Right atrium auricular region (tissue), 2 donors: ENCODE measurements at regions not wholly inside any gene's neighbourhood (a gene's known extent, or its start where the extent isn't known, plus 50 kb on each side); places are given as distances from the start of the nearest gene placed in this dataset.

ENCODE experiments used
- DNase-seq: peaks from one replicate; pipeline ENCODE4 v3.0.0-alpha.2; 2019; ENCODE audit warnings: low spot score
- H3K27ac ChIP-seq, 2 donors: fragments of 200-600 bp; sonication (generic); 1 replicate in 1 of 2; 2 replicates in 1 of 2; pipeline ENCODE4 v1.5.1; 2016 to 2019
- H3K27me3 ChIP-seq, 2 donors: fragments of 200-600 bp; sonication (generic); one replicate each; pipeline versions ENCODE4 v1.5.1 to v1.6.0; 2017 to 2019
- H3K36me3 ChIP-seq: fragments of 200-600 bp; sonication (generic); one replicate; pipeline ENCODE4 v1.5.1; 2016
- H3K4me1 ChIP-seq, 2 donors: fragments of 200-600 bp; sonication (generic); one replicate each; pipeline versions ENCODE4 v1.5.1 to v1.6.0; 2017 to 2019
- H3K4me3 ChIP-seq, 2 donors: fragments of 200-600 bp; sonication (generic); 1 replicate in 1 of 2; 2 replicates in 1 of 2; pipeline ENCODE4 v1.5.1; 2017 to 2019; ENCODE audit warnings: mild to moderate bottlenecking in 1 of 2, moderate library complexity in 1 of 2
- H3K9me3 ChIP-seq, 2 donors: fragments of 200-600 bp; sonication (generic); one replicate each; pipeline ENCODE4 v1.5.1; 2019
- CTCF ChIP-seq, 2 donors: fragments of 200-600 bp; sonication (generic); IDR thresholded peaks; one replicate each; pipeline ENCODE4 v1.5.1; 2019; ENCODE audit warnings: antibody characterized with exemption in 2 of 2

GRCh38 chr18:30588673-30589164 is 453.8 kb downstream of the DSC3 start:
- Histone ChIP-seq H3K27me3 (no peaks in the 10 kb centered on the region), H3K4me1 (no peaks in the 10 kb centered on the region), H3K9me3 (no peaks in the 10 kb centered on the region), H3K4me3 (no peak overlapping the region), H3K27ac (no peak overlapping the region), H3K36me3 (no peaks in the 10 kb centered on the region)
- no peak for DNase-seq
- no peak for TF ChIP-seq CTCF (IDR thresholded peaks at IDR 0.05)

- Histone ChIP-seq H3K27me3 (no peaks in the 10 kb centered on the region), H3K27ac (no peak overlapping the region), H3K36me3 (no peaks in the 10 kb centered on the region), H3K9me3 (no peaks in the 10 kb centered on the region), H3K4me1 (no peaks in the 10 kb centered on the region), H3K4me3 (no peak overlapping the region)
- no peak for DNase-seq
- no peak for TF ChIP-seq CTCF (IDR thresholded peaks at IDR 0.05)
Observed at GRCh38 chr18:30583768-30584167, 458.8 kb downstream of the DSC3 start.

GRCh38 chr18:30582078-30582477 is 460.5 kb downstream of the DSC3 start:
- Histone ChIP-seq H3K36me3 (no peaks in the 10 kb centered on the region), H3K27ac (no peak overlapping the region), H3K4me1 (no peaks in the 10 kb centered on the region), H3K4me3 (no peak overlapping the region), H3K27me3 (no peaks in the 10 kb centered on the region), H3K9me3 (no peaks in the 10 kb centered on the region)
- no peak for TF ChIP-seq CTCF (IDR thresholded peaks at IDR 0.05)
- no peak for DNase-seq

GRCh38 chr18:30578707-30579106 is 463.8 kb downstream of the DSC3 start:
- no peak for DNase-seq
- Histone ChIP-seq H3K4me3 (no peak overlapping the region), H3K9me3 (no peaks in the 10 kb centered on the region), H3K36me3 (no peaks in the 10 kb centered on the region), H3K27me3 (no peaks in the 10 kb centered on the region), H3K27ac (no peak overlapping the region), H3K4me1 (no peaks in the 10 kb centered on the region)
- no peak for TF ChIP-seq CTCF (IDR thresholded peaks at IDR 0.05)

- TF ChIP-seq CTCF (IDR thresholded peaks at IDR 0.05): no peak
- no peaks in the 10 kb centered on the region for H3K27me3 ChIP-seq
- no peaks in the 10 kb centered on the region for H3K9me3 ChIP-seq
- H3K27ac ChIP-seq: no peak overlapping the region
- H3K4me3 ChIP-seq: no peak overlapping the region
- H3K36me3 ChIP-seq: no peaks in the 10 kb centered on the region
- H3K4me1 ChIP-seq: no peaks in the 10 kb centered on the region
- no peak for DNase-seq
Observed at GRCh38 chr18:30572214-30572613, 470.3 kb downstream of the DSC3 start.

- no peak for TF ChIP-seq CTCF (IDR thresholded peaks at IDR 0.05)
- Histone ChIP-seq H3K9me3 (no peaks in the 10 kb centered on the region), H3K27ac (no peak overlapping the region), H3K4me3 (no peak overlapping the region), H3K36me3 (no peaks in the 10 kb centered on the region), H3K27me3 (no peaks in the 10 kb centered on the region), H3K4me1 (no peaks in the 10 kb centered on the region)
- no peak for DNase-seq
Observed at GRCh38 chr18:30568333-30568732, 474.2 kb downstream of the DSC3 start.
